ENCODE measurements at regions not wholly inside any gene's neighbourhood (a gene's known extent, or its start where the extent isn't known, plus 50 kb on each side); places are given as distances from the start of the nearest gene placed in this dataset.

- Mint-ChIP-seq H3K4me1 (peaks cover 20% of the 10 kb centered on the region), H3K27me3 (ENCODE audit: low read depth) (peaks cover 6% of the 10 kb centered on the region), H3K27ac (no peak overlapping the region), H3K9me3 (no peaks in the 10 kb centered on the region), H3K36me3 (no peaks in the 10 kb centered on the region), H3K4me3 (no peak overlapping the region)
- no peak for DNase-seq (ENCODE audit: low spot score in 2 of 2, unreplicated experiment in 2 of 2)
- peak; percentile 71 for TF ChIP-seq CTCF (IDR thresholded peaks at IDR 0.05; ENCODE audit: unreplicated experiment)
These were observed 292.5 kb downstream of the PARP8 start for GRCh38 chr5:50958852-50959457.

GRCh38 chr5:50962934-50963872 lies 296.8 kb downstream of the PARP8 start:
- H3K27ac Mint-ChIP-seq = peak overlapping the region; percentile 26
- peaks cover 40% of the 10 kb centered on the region for H3K4me1 Mint-ChIP-seq
- no peaks in the 10 kb centered on the region for H3K9me3 Mint-ChIP-seq
- H3K4me3 Mint-ChIP-seq = peak overlapping the region; percentile 77
- no peaks in the 10 kb centered on the region for H3K36me3 Mint-ChIP-seq
- H3K27me3 Mint-ChIP-seq (ENCODE audit: low read depth) = peaks cover 48% of the 10 kb centered on the region
- peak; percentile 64 to 95 for DNase-seq (ENCODE audit: low spot score in 2 of 2, unreplicated experiment in 2 of 2)
- TF ChIP-seq CTCF (IDR thresholded peaks at IDR 0.05; ENCODE audit: unreplicated experiment) = peak; percentile 90

GRCh38 chr5:50963971-50964745 lies 297.7 kb downstream of the PARP8 start:
- Mint-ChIP-seq H3K9me3 (no peaks in the 10 kb centered on the region), H3K4me3 (peak overlapping the region; percentile 68), H3K27me3 (ENCODE audit: low read depth) (peaks cover 57% of the 10 kb centered on the region), H3K27ac (no peak overlapping the region), H3K4me1 (peaks cover 47% of the 10 kb centered on the region), H3K36me3 (no peaks in the 10 kb centered on the region)
- no peak for TF ChIP-seq CTCF (IDR thresholded peaks at IDR 0.05; ENCODE audit: unreplicated experiment)
- DNase-seq (ENCODE audit: low spot score in 2 of 2, unreplicated experiment in 2 of 2) = no peak

GRCh38 chr5:50964746-50965653 lies 298.6 kb downstream of the PARP8 start:
- Mint-ChIP-seq H3K36me3 (no peaks in the 10 kb centered on the region), H3K27ac (no peak overlapping the region), H3K4me3 (peak overlapping the region; percentile 68), H3K9me3 (no peaks in the 10 kb centered on the region), H3K27me3 (ENCODE audit: low read depth) (peaks cover 66% of the 10 kb centered on the region), H3K4me1 (peaks cover 53% of the 10 kb centered on the region)
- no peak for DNase-seq (ENCODE audit: low spot score in 2 of 2, unreplicated experiment in 2 of 2)
- TF ChIP-seq CTCF (IDR thresholded peaks at IDR 0.05; ENCODE audit: unreplicated experiment) = no peak
